ENCODE measurements at regions not wholly inside any gene's neighbourhood (a gene's known extent, or its start where the extent isn't known, plus 50 kb on each side); places are given as distances from the start of the nearest gene placed in this dataset.

GRCh38 chrX:43479850-43480249, 176.2 kb upstream of the MAOA start:
- no peak for FAIRE-seq
- Histone ChIP-seq H2BK120ac (replicated peaks; ENCODE audit: low read depth, low read length) (no peak overlapping the region), H3K27ac (ENCODE audit: low read depth, low read length) (no peak overlapping the region), H3K4ac (replicated peaks; ENCODE audit: insufficient read length, low read depth, low read length) (no peak overlapping the region), H3K4me2 (ENCODE audit: insufficient read depth in 1 of 2, low read depth in 2 of 2, low read length in 2 of 2) (no peak overlapping the region), H2AK5ac (ENCODE audit: low read depth, low read length) (no peak overlapping the region), H3K14ac (ENCODE audit: insufficient read length) (no peak overlapping the region), H4K8ac (ENCODE audit: extremely low read depth, insufficient read depth, low read length) (no peak overlapping the region), H3K4me3 (ENCODE audit: extremely low read depth in 1 of 4, insufficient read depth in 2 of 4, low read depth in 3 of 4, low read length in 4 of 4) (no peak overlapping the region), H3K79me1 (ENCODE audit: low read depth, low read length) (no peaks in the 10 kb centered on the region), H3K56ac (replicated peaks; ENCODE audit: insufficient read length, low read depth, low read length) (no peak overlapping the region), H4K5ac (ENCODE audit: insufficient read length, low read depth, low read length) (no peak overlapping the region), H2BK5ac (ENCODE audit: low read depth, low read length) (no peak overlapping the region), H3K9me3 (ENCODE audit: insufficient read depth in 2 of 2, low read depth in 1 of 2, low read length in 1 of 2) (no peaks in the 10 kb centered on the region), H4K20me1 (replicated peaks in 1 of 2; ENCODE audit: control insufficient read depth in 1 of 2, insufficient read depth in 2 of 2, low read length in 2 of 2) (no peaks in the 10 kb centered on the region), H4K91ac (replicated peaks; ENCODE audit: insufficient read length, low read length) (no peak overlapping the region), H2BK15ac (ENCODE audit: low read length) (no peak overlapping the region), H2BK12ac (ENCODE audit: low read depth, low read length) (no peak overlapping the region), H2AFZ (ENCODE audit: low read length) (no peak overlapping the region), H3K79me2 (ENCODE audit: control insufficient read depth in 1 of 2, insufficient read depth in 2 of 2, low read length in 2 of 2) (no peaks in the 10 kb centered on the region), H3K23me2 (ENCODE audit: low read depth, low read length) (no peaks in the 10 kb centered on the region), H3K27me3 (replicated peaks in 1 of 4; ENCODE audit: control insufficient read depth in 3 of 4, extremely low read depth in 1 of 4, insufficient read depth in 3 of 4, low read length in 3 of 4) (no peaks in the 10 kb centered on the region), H3K9ac (replicated peaks in 1 of 4; ENCODE audit: extremely low read depth in 1 of 4, low read depth in 3 of 4, low read length in 3 of 4) (no peak overlapping the region), H3K4me1 (replicated peaks in 1 of 4; ENCODE audit: control insufficient read depth in 3 of 4, insufficient read depth in 4 of 4, low read length in 3 of 4) (no peaks in the 10 kb centered on the region; a peak in 1 of 7 replicates), H3K23ac (ENCODE audit: insufficient read length) (no peak overlapping the region), H3K18ac (ENCODE audit: extremely low read depth, low read length) (no peak overlapping the region), H2BK20ac (ENCODE audit: low read length) (no peak overlapping the region), H3K36me3 (ENCODE audit: control insufficient read depth in 2 of 4, insufficient read depth in 4 of 4, low read length in 3 of 4) (no peaks in the 10 kb centered on the region)
- ChIA-PET CTCF (ENCODE audit: partially characterized antibody) (interaction anchor here (0.6 kb wide), 1 partner anchor 11 kb away, joined by 3 read pairs; no protein-coding TSS in a partner anchor), POLR2A (ENCODE audit: partially characterized antibody) (no interaction called here)
- WGBS, 2 experiments (ENCODE audit: extremely low coverage in 1 of 2, insufficient coverage in 1 of 2, insufficient read length in 1 of 2, insufficient replicate concordance in 2 of 2, low coverage in 1 of 2, low lambda C conversion rate in 2 of 2, missing lambda C conversion rate in 1 of 2) = 86% methylated on average over 4 of the region's 4 CpGs; no CpG with 5 or more reads in 1 of the 2 experiments
- DNase-seq (ENCODE audit: low read depth in 1 of 2, low spot score in 2 of 2) = no peak
- TF ChIP-seq CHD2 (IDR thresholded peaks at IDR 0.05; ENCODE audit: low read length) (no peak), BCL11A (IDR thresholded peaks at IDR 0.05; ENCODE audit: low read depth in 2 of 2, low read length in 2 of 2) (no peak), SAP30 (IDR thresholded peaks at IDR 0.05; ENCODE audit: insufficient read depth, insufficient replicate concordance, low read length) (no peak), ATF3 (IDR thresholded peaks at IDR 0.05; ENCODE audit: insufficient read depth, low read depth, low read length) (no peak), E2F6 (IDR thresholded peaks at IDR 0.05) (no peak), KDM4A (IDR thresholded peaks at IDR 0.05; ENCODE audit: low read depth, low read length, severe bottlenecking) (no peak), HDAC6 (IDR thresholded peaks at IDR 0.05; ENCODE audit: low read depth, low read length) (no peak), RAD21 (IDR thresholded peaks at IDR 0.05 in 1 of 2, conservative IDR thresholded peaks at IDR 0.05 in 1 of 2; ENCODE audit: low read depth in 2 of 2, low read length in 2 of 2) (no peak), KDM1A (IDR thresholded peaks at IDR 0.05; ENCODE audit: borderline replicate concordance, low read length) (no peak), CHD1 (IDR thresholded peaks at IDR 0.05; ENCODE audit: low read depth, low read length) (no peak), EGR1 (IDR thresholded peaks at IDR 0.05; ENCODE audit: borderline replicate concordance, low read depth, low read length) (no peak), SUZ12 (IDR thresholded peaks at IDR 0.05; ENCODE audit: low read length) (no peak), SIX5 (IDR thresholded peaks at IDR 0.05; ENCODE audit: low read depth, low read length) (no peak), ZNF274 (IDR thresholded peaks at IDR 0.05; ENCODE audit: borderline replicate concordance, extremely low read depth, low read length) (no peak)
